ENCODE measurements at regions not wholly inside any gene's neighbourhood (a gene's known extent, or its start where the extent isn't known, plus 50 kb on each side); places are given as distances from the start of the nearest gene placed in this dataset.

GRCh38 chr18:73901151-73901550 is 246.5 kb downstream of the FBXO15 start:
- no peak for DNase-seq (ENCODE audit: extremely low spot score, unreplicated experiment)
- Mint-ChIP-seq H3K4me1 (ENCODE audit: unreplicated experiment) (no peaks in the 10 kb centered on the region), H3K27me3 (peaks cover 8% of the 10 kb centered on the region), H3K27ac (no peak overlapping the region), H3K4me3 (no peak overlapping the region), H3K9me3 (no peaks in the 10 kb centered on the region), H3K36me3 (no peaks in the 10 kb centered on the region)
- TF ChIP-seq, protein P1, sequence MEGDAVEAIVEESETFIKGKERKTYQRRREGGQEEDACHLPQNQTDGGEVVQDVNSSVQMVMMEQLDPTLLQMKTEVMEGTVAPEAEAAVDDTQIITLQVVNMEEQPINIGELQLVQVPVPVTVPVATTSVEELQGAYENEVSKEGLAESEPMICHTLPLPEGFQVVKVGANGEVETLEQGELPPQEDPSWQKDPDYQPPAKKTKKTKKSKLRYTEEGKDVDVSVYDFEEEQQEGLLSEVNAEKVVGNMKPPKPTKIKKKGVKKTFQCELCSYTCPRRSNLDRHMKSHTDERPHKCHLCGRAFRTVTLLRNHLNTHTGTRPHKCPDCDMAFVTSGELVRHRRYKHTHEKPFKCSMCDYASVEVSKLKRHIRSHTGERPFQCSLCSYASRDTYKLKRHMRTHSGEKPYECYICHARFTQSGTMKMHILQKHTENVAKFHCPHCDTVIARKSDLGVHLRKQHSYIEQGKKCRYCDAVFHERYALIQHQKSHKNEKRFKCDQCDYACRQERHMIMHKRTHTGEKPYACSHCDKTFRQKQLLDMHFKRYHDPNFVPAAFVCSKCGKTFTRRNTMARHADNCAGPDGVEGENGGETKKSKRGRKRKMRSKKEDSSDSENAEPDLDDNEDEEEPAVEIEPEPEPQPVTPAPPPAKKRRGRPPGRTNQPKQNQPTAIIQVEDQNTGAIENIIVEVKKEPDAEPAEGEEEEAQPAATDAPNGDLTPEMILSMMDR (conservative IDR thresholded peaks at IDR 0.05): no peak

- H3K36me3 Mint-ChIP-seq: no peaks in the 10 kb centered on the region
- no peaks in the 10 kb centered on the region for H3K9me3 Mint-ChIP-seq
- TF ChIP-seq, protein P1 (conservative IDR thresholded peaks at IDR 0.05): no peak
- H3K4me3 Mint-ChIP-seq: no peak overlapping the region
- H3K4me1 Mint-ChIP-seq (ENCODE audit: unreplicated experiment): peaks cover 5% of the 10 kb centered on the region
- no peak overlapping the region for H3K27ac Mint-ChIP-seq
- peaks cover 8% of the 10 kb centered on the region for H3K27me3 Mint-ChIP-seq
- no peak for DNase-seq (ENCODE audit: extremely low spot score, unreplicated experiment)
These were observed 247.4 kb downstream of the FBXO15 start for GRCh38 chr18:73900106-73900835.

- peaks cover 8% of the 10 kb centered on the region for H3K27me3 Mint-ChIP-seq
- no peaks in the 10 kb centered on the region for H3K9me3 Mint-ChIP-seq
- H3K4me1 Mint-ChIP-seq (ENCODE audit: unreplicated experiment): peaks cover 19% of the 10 kb centered on the region
- no peaks in the 10 kb centered on the region for H3K36me3 Mint-ChIP-seq
- no peak for DNase-seq (ENCODE audit: extremely low spot score, unreplicated experiment)
- no peak overlapping the region for H3K27ac Mint-ChIP-seq
- no peak overlapping the region for H3K4me3 Mint-ChIP-seq
- TF ChIP-seq, protein P1 (conservative IDR thresholded peaks at IDR 0.05): no peak
These were observed 250.1 kb downstream of the FBXO15 start for GRCh38 chr18:73897517-73897916.

- no peaks in the 10 kb centered on the region for H3K36me3 Mint-ChIP-seq
- H3K27me3 Mint-ChIP-seq: peaks cover 8% of the 10 kb centered on the region
- H3K4me3 Mint-ChIP-seq: no peak overlapping the region
- no peaks in the 10 kb centered on the region for H3K9me3 Mint-ChIP-seq
- no peak overlapping the region for H3K27ac Mint-ChIP-seq
- TF ChIP-seq, protein P1 (conservative IDR thresholded peaks at IDR 0.05): no peak
- DNase-seq (ENCODE audit: extremely low spot score, unreplicated experiment): no peak
- peaks cover 24% of the 10 kb centered on the region for H3K4me1 Mint-ChIP-seq (ENCODE audit: unreplicated experiment)
These were observed 250.9 kb downstream of the FBXO15 start for GRCh38 chr18:73896685-73897084.

DNA sequence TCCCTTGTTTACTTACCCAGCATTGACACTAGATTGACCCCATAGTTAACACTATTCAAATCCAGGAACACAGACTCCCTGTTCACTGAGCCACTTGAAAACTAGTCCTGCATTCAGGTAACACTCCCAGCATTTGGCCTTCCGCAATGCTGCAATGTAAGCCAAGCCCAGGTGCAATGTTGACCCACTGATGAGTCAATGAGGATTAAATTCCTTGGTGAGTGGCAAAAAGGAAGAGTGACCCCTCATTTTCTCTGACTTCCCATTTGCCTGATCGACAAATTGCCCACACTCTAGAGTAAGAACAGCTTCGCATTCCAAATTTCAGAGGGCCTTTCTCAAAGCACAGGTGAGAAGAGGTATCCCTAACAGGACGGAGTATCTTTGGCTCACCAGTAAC is 251.9 kb downstream of the FBXO15 start:
- Mint-ChIP-seq H3K36me3 (no peaks in the 10 kb centered on the region), H3K27ac (no peak overlapping the region), H3K9me3 (no peaks in the 10 kb centered on the region), H3K27me3 (peaks cover 7% of the 10 kb centered on the region), H3K4me3 (no peak overlapping the region), H3K4me1 (ENCODE audit: unreplicated experiment) (peaks cover 24% of the 10 kb centered on the region)
- DNase-seq (ENCODE audit: extremely low spot score, unreplicated experiment): no peak
- TF ChIP-seq, protein P1 (conservative IDR thresholded peaks at IDR 0.05): no peak

Measured in type B pancreatic cell (in vitro differentiated cells).